A549 (cell line): ENCODE measurements at regions not wholly inside any gene's neighbourhood (a gene's known extent, or its start where the extent isn't known, plus 50 kb on each side); places are given as distances from the start of the nearest gene placed in this dataset.

Source experiments
- ATAC-seq, 2 experiments: fragments of 200-7000 bp in 1 of 2; fragments of >200 bp in 1 of 2; cut with Nextera tagmentation in 1 of 2; cut with Tn5 transposase in 1 of 2; 3 replicates each; pipeline versions ENCODE4 v1.8.0 to v1.9.1; 2018 to 2020; ENCODE audit warnings: mild to moderate bottlenecking in 1 of 2, moderate library complexity in 1 of 2
- CTCF ChIA-PET: fragments of 300-600 bp; sonication (Branson Sonifier 250); formaldehyde crosslinking; extraction: SDS; loops from one replicate; lab custom pipeline; 2021; ENCODE audit warnings: antibody characterized with exemption, inconsistent platforms; lab: Yijun Ruan, JAX
- POLR2A ChIA-PET: fragments of 350-600 bp; formaldehyde crosslinking; extraction: SDS; loops from one replicate; lab custom pipeline; 2021; ENCODE audit warnings: antibody characterized with exemption, inconsistent platforms; lab: Yijun Ruan, JAX
- DNase-seq, 2 experiments: peaks; one replicate each; pipeline versions ENCODE4 v3.0.0 to v3.0.0-alpha.2; 2011 to 2016; ENCODE audit warnings: low read depth in 1 of 2, low spot score in 1 of 2
- FAIRE-seq: peaks from 2 replicates; lab custom pipeline; 2011; peaks lifted over from hg19 to GRCh38; lab: Jason Lieb, UNC
- H3K27ac ChIP-seq, 2 experiments: fragments of >200 bp; sonication (Bioruptor Twin); formaldehyde crosslinking; 3 replicates each; pipeline ENCODE4 v1.5.1; 2016 to 2017
- H3K4me1 ChIP-seq: fragments of >200 bp; sonication (Bioruptor Twin); formaldehyde crosslinking; 3 replicates; pipeline ENCODE4 v1.6.1; 2016
- H3K4me2 ChIP-seq: fragments of >200 bp; sonication (Bioruptor Twin); formaldehyde crosslinking; 3 replicates; pipeline ENCODE4 v1.6.1; 2016
- H3K4me3 ChIP-seq: fragments of >200 bp; sonication (Bioruptor Twin); formaldehyde crosslinking; 3 replicates; pipeline ENCODE4 v1.5.1; 2016
- H3K9me3 ChIP-seq: fragments of >200 bp; sonication (Bioruptor Twin); formaldehyde crosslinking; 3 replicates; pipeline ENCODE4 v1.6.1; 2016
- CBX8 ChIP-seq: fragments of 200-600 bp; sonication (generic); IDR thresholded peaks from 2 replicates; pipeline ENCODE4 v1.6.1; 2016
- CHD2 ChIP-seq: fragments of 150-350 bp; IDR thresholded peaks from 2 replicates; pipeline ENCODE4 v1.6.1; 2014; ENCODE audit warnings: low read length; ENCODE audit not compliant: partially characterized antibody
- EHMT2 ChIP-seq: fragments of 200-600 bp; sonication (generic); IDR thresholded peaks from 2 replicates; pipeline ENCODE4 v1.6.1; 2016; ENCODE audit warnings: antibody characterized with exemption, low read depth, mild to moderate bottlenecking, moderate library complexity
- EP300 ChIP-seq, 2 experiments: fragments of >200 bp; sonication (Bioruptor Twin); formaldehyde crosslinking; IDR thresholded peaks; 2 replicates in 1 of 2; 3 replicates in 1 of 2; pipeline ENCODE4 v1.6.1; 2016 to 2017
- ESRRA ChIP-seq: fragments of 150-350 bp; IDR thresholded peaks from 2 replicates; pipeline ENCODE4 v1.6.1; 2014; ENCODE audit warnings: mild to moderate bottlenecking, low read length, borderline replicate concordance
- FOSB ChIP-seq: fragments of 250-450 bp; sonication (Bioruptor Pico); IDR thresholded peaks from 2 replicates; pipeline ENCODE4 v1.5.0; 2020; ENCODE audit warnings: mild to moderate bottlenecking, moderate library complexity
- GATA3 ChIP-seq: IDR thresholded peaks from 2 replicates; pipeline ENCODE4 v1.6.1; 2012; ENCODE audit warnings: borderline replicate concordance
- HOXA7 ChIP-seq: fragments of 250-450 bp; sonication (Bioruptor Pico); IDR thresholded peaks from 2 replicates; pipeline ENCODE4 v1.5.0; 2020; ENCODE audit warnings: mild to moderate bottlenecking, moderate library complexity
- KDM1A ChIP-seq: fragments of 200-600 bp; sonication (generic); IDR thresholded peaks from 2 replicates; pipeline ENCODE4 v1.6.1; 2016; ENCODE audit warnings: low read depth, mild to moderate bottlenecking
- MYC ChIP-seq: IDR thresholded peaks from 2 replicates; pipeline ENCODE4 v1.6.1; 2012; ENCODE audit warnings: mild to moderate bottlenecking, inconsistent platforms, low read length, improper control_type of control experiment, borderline replicate concordance
- NFE2L2 ChIP-seq: fragments of 150-350 bp; conservative IDR thresholded peaks from 2 replicates; pipeline ENCODE4 v1.6.1; 2014; ENCODE audit warnings: low read length
- NR3C1 ChIP-seq: fragments of >200 bp; sonication (Bioruptor Twin); formaldehyde crosslinking; IDR thresholded peaks from 3 replicates; pipeline ENCODE4 v1.6.1; 2017
- POLR2A ChIP-seq: IDR thresholded peaks from 2 replicates; pipeline ENCODE4 v1.6.1; 2012; ENCODE audit warnings: mild to moderate bottlenecking, low read length
- RARB ChIP-seq: fragments of 250-450 bp; sonication (Bioruptor Pico); IDR thresholded peaks from 2 replicates; pipeline ENCODE4 v1.8.0; 2021; ENCODE audit warnings: mild to moderate bottlenecking, moderate library complexity
- RCOR1 ChIP-seq: fragments of 150-350 bp; IDR thresholded peaks from 2 replicates; pipeline ENCODE4 v1.6.1; 2014; ENCODE audit warnings: antibody characterized with exemption, low read length, low read depth
- SMC3 ChIP-seq: fragments of >200 bp; sonication (Bioruptor Twin); formaldehyde crosslinking; IDR thresholded peaks from 3 replicates; pipeline ENCODE4 v1.6.1; 2018; ENCODE audit warnings: inconsistent platforms
- TFCP2L1 ChIP-seq: fragments of 250-450 bp; sonication (Bioruptor Pico); IDR thresholded peaks from 2 replicates; pipeline ENCODE4 v1.5.0; 2021; ENCODE audit warnings: mild to moderate bottlenecking
- ZC3H11A ChIP-seq: fragments of 450-650 bp; IDR thresholded peaks from 2 replicates; pipeline ENCODE4 v1.6.1; 2014; ENCODE audit warnings: antibody characterized with exemption, mild to moderate bottlenecking
- ZFP36 ChIP-seq: fragments of 450-650 bp; IDR thresholded peaks from 2 replicates; pipeline ENCODE4 v1.6.1; 2014; ENCODE audit warnings: borderline replicate concordance; ENCODE audit not compliant: partially characterized antibody
- WGBS: methylation state at CpG from one replicate; pipeline ENCODE4 v1.1.6; 2017; ENCODE audit errors: missing lambda C conversion rate; 5-methylcytosine and 5-hydroxymethylcytosine counted together
- TF ChIP-seq, protein P1 (sequence below): fragments of >200 bp; sonication (Bioruptor Twin); formaldehyde crosslinking; IDR thresholded peaks from 3 replicates; pipeline ENCODE4 v1.6.1; 2016
- TF ChIP-seq, protein P2 (sequence below): fragments of >200 bp; sonication (Bioruptor Twin); formaldehyde crosslinking; IDR thresholded peaks from 2 replicates; pipeline ENCODE4 v1.6.1; 2016
- TF ChIP-seq, protein P3 (sequence below): IDR thresholded peaks from 2 replicates; pipeline ENCODE4 v1.6.1; 2012; ENCODE audit warnings: low read depth, borderline replicate concordance
- TF ChIP-seq, protein P4 (sequence below): IDR thresholded peaks from 2 replicates; pipeline ENCODE4 v1.6.1; 2012
- TF ChIP-seq, protein P5 (sequence below): fragments of 250-450 bp; sonication (Bioruptor Pico); IDR thresholded peaks from 2 replicates; pipeline ENCODE4 v1.5.0; 2021; ENCODE audit warnings: mild to moderate bottlenecking, moderate library complexity, borderline replicate concordance
- TF ChIP-seq, protein P6 (sequence below): fragments of >200 bp; sonication (Bioruptor Twin); formaldehyde crosslinking; IDR thresholded peaks from 3 replicates; pipeline ENCODE4 v1.5.1; 2016

DNA sequence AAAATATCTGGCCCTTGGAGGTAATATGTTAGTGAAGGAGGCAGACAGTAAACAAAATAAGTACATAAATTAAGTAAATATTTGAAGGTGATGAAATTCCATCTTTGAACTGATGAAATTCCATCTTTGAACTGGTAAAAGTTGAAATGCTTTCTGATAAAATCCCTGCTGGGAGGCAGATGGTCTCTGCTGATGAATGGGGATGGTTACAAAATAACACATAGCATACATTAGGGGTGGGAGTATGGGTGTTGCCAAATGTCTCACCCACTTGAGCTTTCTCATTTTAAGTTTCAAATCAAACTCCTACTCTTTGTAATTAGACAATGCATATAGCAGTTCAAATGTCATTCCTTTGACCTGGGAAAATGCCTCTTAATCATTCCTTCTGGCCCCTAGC is 77.5 kb upstream of the SORCS3 start:
- Histone ChIP-seq H3K4me3 (no peak overlapping the region), H3K4me1 (no peaks in the 10 kb centered on the region), H3K4me2 (no peak overlapping the region), H3K9me3 (no peaks in the 10 kb centered on the region), H3K27ac (no peak overlapping the region)
- ATAC-seq (no peak), DNase-seq (no peak), FAIRE-seq (no peak)
- TF ChIP-seq, protein P1, sequence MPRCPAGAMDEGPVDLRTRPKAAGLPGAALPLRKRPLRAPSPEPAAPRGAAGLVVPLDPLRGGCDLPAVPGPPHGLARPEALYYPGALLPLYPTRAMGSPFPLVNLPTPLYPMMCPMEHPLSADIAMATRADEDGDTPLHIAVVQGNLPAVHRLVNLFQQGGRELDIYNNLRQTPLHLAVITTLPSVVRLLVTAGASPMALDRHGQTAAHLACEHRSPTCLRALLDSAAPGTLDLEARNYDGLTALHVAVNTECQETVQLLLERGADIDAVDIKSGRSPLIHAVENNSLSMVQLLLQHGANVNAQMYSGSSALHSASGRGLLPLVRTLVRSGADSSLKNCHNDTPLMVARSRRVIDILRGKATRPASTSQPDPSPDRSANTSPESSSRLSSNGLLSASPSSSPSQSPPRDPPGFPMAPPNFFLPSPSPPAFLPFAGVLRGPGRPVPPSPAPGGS: no peak
- TF ChIP-seq TFCP2L1: no peak
- ChIA-PET POLR2A (no interaction called here), CTCF (interaction anchor here (2.9 kb wide), 1 partner anchor 17 kb away, joined by 9 read pairs; no protein-coding TSS in a partner anchor)

DNA sequence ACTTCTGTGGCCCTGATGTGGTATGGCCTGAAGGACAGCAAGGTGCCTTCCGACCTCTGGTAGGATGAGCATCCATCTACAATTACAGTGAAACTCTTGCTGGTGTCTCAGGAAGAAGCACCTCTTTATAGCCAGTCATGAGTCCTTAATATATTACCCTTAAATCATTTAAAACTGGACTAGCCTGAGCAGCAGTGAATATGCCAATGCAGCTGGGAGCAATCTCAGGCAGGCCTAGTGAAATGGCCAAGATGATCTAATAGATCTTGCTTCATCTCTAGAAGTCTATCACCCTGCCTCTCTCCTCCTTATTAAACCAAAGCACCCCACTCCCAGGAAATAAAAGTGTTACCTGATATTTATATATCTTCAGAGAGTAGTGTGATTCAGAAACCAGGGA is 66.7 kb upstream of the SORCS3 start:
- 8% methylated on average over 1 of the region's 1 CpG for WGBS
- H3K9me3 ChIP-seq: peaks cover 3% of the 10 kb centered on the region; the same call in 1 of the 3 replicates
- ChIA-PET POLR2A (no interaction called here), CTCF (no interaction called here)
- ATAC-seq (no peak), FAIRE-seq (no peak), DNase-seq (no peak)
- no peak overlapping the region for H3K27ac ChIP-seq
- H3K4me1 ChIP-seq: no peaks in the 10 kb centered on the region
- H3K4me2 ChIP-seq: no peak overlapping the region
- H3K4me3 ChIP-seq: no peak overlapping the region
- TF ChIP-seq HOXA7 (CRISPR knock-in tag) (no peak), CBX8 (no peak), KDM1A (no peak), RCOR1 (no peak), ZC3H11A (no peak), TFCP2L1 (no peak), RARB (CRISPR knock-in tag) (no peak), ESRRA (no peak), FOSB (CRISPR knock-in tag) (no peak), POLR2A (no peak), GATA3 (no peak), ZFP36 (no peak), NFE2L2 (no peak)
- TF ChIP-seq, protein P2, sequence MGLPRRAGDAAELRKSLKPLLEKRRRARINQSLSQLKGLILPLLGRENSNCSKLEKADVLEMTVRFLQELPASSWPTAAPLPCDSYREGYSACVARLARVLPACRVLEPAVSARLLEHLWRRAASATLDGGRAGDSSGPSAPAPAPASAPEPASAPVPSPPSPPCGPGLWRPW: no peak
- TF ChIP-seq, protein P3, sequence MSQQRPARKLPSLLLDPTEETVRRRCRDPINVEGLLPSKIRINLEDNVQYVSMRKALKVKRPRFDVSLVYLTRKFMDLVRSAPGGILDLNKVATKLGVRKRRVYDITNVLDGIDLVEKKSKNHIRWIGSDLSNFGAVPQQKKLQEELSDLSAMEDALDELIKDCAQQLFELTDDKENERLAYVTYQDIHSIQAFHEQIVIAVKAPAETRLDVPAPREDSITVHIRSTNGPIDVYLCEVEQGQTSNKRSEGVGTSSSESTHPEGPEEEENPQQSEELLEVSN: no peak

DNA sequence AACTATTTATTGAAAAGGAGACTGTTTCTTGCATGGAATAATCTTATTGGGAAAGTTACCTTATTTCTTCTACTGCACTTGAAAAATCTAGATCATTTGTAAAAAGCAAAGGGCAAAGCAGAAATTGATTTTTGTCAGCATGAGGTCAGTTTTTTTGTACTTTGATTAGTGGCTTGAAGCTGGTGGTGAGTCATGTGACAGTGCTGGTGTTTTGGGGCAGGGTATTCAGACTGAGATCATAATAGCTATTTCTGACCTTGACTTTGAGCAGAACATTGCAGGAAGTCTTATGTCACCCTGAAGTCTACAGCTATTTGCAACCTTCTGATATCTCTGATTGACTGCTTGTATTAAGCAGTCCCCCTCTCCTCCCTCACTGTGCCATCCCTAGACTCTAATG is 66.3 kb upstream of the SORCS3 start:
- no peak overlapping the region for H3K27ac ChIP-seq
- no peak for ATAC-seq
- DNase-seq: no peak
- no peak overlapping the region for H3K4me2 ChIP-seq
- no peaks in the 10 kb centered on the region for H3K4me1 ChIP-seq
- H3K9me3 ChIP-seq: peaks cover 3% of the 10 kb centered on the region; the same call in 1 of the 3 replicates
- POLR2A ChIA-PET: no interaction called here
- CTCF ChIA-PET: no interaction called here
- TF ChIP-seq EHMT2 (no peak), CHD2 (no peak), ZC3H11A (no peak), GATA3 (no peak), FOSB (CRISPR knock-in tag) (no peak), NFE2L2 (no peak), RARB (CRISPR knock-in tag) (no peak), NR3C1 (no peak), MYC (no peak), SMC3 (no peak), EP300 (IDR thresholded peaks at IDR 0.05) (no peak), RCOR1 (no peak)
- TF ChIP-seq, protein P4, sequence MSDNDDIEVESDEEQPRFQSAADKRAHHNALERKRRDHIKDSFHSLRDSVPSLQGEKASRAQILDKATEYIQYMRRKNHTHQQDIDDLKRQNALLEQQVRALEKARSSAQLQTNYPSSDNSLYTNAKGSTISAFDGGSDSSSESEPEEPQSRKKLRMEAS: no peak
- TF ChIP-seq, protein P5, sequence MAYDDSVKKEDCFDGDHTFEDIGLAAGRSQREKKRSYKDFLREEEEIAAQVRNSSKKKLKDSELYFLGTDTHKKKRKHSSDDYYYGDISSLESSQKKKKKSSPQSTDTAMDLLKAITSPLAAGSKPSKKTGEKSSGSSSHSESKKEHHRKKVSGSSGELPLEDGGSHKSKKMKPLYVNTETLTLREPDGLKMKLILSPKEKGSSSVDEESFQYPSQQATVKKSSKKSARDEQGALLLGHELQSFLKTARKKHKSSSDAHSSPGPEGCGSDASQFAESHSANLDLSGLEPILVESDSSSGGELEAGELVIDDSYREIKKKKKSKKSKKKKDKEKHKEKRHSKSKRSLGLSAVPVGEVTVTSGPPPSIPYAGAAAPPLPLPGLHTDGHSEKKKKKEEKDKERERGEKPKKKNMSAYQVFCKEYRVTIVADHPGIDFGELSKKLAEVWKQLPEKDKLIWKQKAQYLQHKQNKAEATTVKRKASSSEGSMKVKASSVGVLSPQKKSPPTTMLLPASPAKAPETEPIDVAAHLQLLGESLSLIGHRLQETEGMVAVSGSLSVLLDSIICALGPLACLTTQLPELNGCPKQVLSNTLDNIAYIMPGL (CRISPR knock-in tag): no peak
- TF ChIP-seq, protein P6, sequence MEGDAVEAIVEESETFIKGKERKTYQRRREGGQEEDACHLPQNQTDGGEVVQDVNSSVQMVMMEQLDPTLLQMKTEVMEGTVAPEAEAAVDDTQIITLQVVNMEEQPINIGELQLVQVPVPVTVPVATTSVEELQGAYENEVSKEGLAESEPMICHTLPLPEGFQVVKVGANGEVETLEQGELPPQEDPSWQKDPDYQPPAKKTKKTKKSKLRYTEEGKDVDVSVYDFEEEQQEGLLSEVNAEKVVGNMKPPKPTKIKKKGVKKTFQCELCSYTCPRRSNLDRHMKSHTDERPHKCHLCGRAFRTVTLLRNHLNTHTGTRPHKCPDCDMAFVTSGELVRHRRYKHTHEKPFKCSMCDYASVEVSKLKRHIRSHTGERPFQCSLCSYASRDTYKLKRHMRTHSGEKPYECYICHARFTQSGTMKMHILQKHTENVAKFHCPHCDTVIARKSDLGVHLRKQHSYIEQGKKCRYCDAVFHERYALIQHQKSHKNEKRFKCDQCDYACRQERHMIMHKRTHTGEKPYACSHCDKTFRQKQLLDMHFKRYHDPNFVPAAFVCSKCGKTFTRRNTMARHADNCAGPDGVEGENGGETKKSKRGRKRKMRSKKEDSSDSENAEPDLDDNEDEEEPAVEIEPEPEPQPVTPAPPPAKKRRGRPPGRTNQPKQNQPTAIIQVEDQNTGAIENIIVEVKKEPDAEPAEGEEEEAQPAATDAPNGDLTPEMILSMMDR: no peak
- H3K4me3 ChIP-seq: no peak overlapping the region
- FAIRE-seq: no peak
